Left ventricle myocardium inferior (tissue), 1 donor: ENCODE measurements at regions not wholly inside any gene's neighbourhood (a gene's known extent, or its start where the extent isn't known, plus 50 kb on each side); places are given as distances from the start of the nearest gene placed in this dataset.

Source experiments
- DNase-seq: peaks from one replicate; pipeline ENCODE4 v3.0.0-alpha.2; 2020
- H3K27ac ChIP-seq: fragments of 200-600 bp; replicated peaks from 2 replicates; pipeline ENCODE4 v1.8.0; 2021
- H3K27me3 ChIP-seq: fragments of 200-600 bp; 2 replicates; pipeline ENCODE4 v1.8.0; 2021; ENCODE audit warnings: low read depth
- H3K36me3 ChIP-seq: fragments of 200-600 bp; 2 replicates; pipeline ENCODE4 v1.8.0; 2021
- H3K4me1 ChIP-seq: fragments of 200-600 bp; 2 replicates; pipeline ENCODE4 v1.8.0; 2021
- H3K4me3 ChIP-seq: fragments of 200-600 bp; 2 replicates; pipeline ENCODE4 v1.8.0; 2021; ENCODE audit warnings: mild to moderate bottlenecking, moderate library complexity
- H3K9me3 ChIP-seq: fragments of 200-600 bp; replicated peaks from 2 replicates; pipeline ENCODE4 v1.8.0; 2021
- CTCF ChIP-seq: fragments of 200-600 bp; IDR thresholded peaks from 2 replicates; pipeline ENCODE4 v1.8.0; 2021; ENCODE audit warnings: antibody characterized with exemption, mild to moderate bottlenecking, borderline replicate concordance
- intact Hi-C: fragments of 100-400 bp; cut with micrococcal nuclease; formaldehyde crosslinking; loops from one replicate; pipeline ENCODE4 v1.11.0; 2022
- donor health status: DM: no; HTN: yes; CAD: no; lungs with severe emphysema.

- no peaks in the 10 kb centered on the region for H3K9me3 ChIP-seq
- H3K36me3 ChIP-seq = no peaks in the 10 kb centered on the region
- DNase-seq = no peak
- H3K4me3 ChIP-seq = no peak overlapping the region
- no peaks in the 10 kb centered on the region for H3K4me1 ChIP-seq
- no peak for TF ChIP-seq CTCF
- H3K27me3 ChIP-seq = no peaks in the 10 kb centered on the region
- intact Hi-C loops = no loop called here
- no peak overlapping the region for H3K27ac ChIP-seq
These were observed 1819.3 kb downstream of the PCDH9 start for GRCh38 chr13:65410791-65411190.

GRCh38 chr13:65401315-65401714, 1828.8 kb downstream of the PCDH9 start:
- Histone ChIP-seq H3K9me3 (no peaks in the 10 kb centered on the region), H3K27ac (no peak overlapping the region), H3K4me3 (no peak overlapping the region), H3K4me1 (no peaks in the 10 kb centered on the region), H3K27me3 (no peaks in the 10 kb centered on the region), H3K36me3 (no peaks in the 10 kb centered on the region)
- TF ChIP-seq CTCF = no peak
- intact Hi-C loops = no loop called here
- DNase-seq = no peak

- H3K27ac ChIP-seq = no peak overlapping the region
- intact Hi-C loops = no loop called here
- no peaks in the 10 kb centered on the region for H3K9me3 ChIP-seq
- H3K4me3 ChIP-seq = no peak overlapping the region
- H3K4me1 ChIP-seq = no peaks in the 10 kb centered on the region
- no peak for DNase-seq
- no peak for TF ChIP-seq CTCF
- no peaks in the 10 kb centered on the region for H3K27me3 ChIP-seq
- no peaks in the 10 kb centered on the region for H3K36me3 ChIP-seq
These were observed 1829.4 kb downstream of the PCDH9 start for GRCh38 chr13:65400702-65401101.

- H3K27me3 ChIP-seq = no peaks in the 10 kb centered on the region
- H3K36me3 ChIP-seq = no peaks in the 10 kb centered on the region
- no peak for TF ChIP-seq CTCF
- intact Hi-C loops = no loop called here
- H3K27ac ChIP-seq = no peak overlapping the region
- H3K4me1 ChIP-seq = no peaks in the 10 kb centered on the region
- H3K4me3 ChIP-seq = no peak overlapping the region
- DNase-seq = no peak
- H3K9me3 ChIP-seq = peaks cover 16% of the 10 kb centered on the region
These were observed 1842.3 kb downstream of the PCDH9 start for GRCh38 chr13:65387743-65388347.

- intact Hi-C loops = no loop called here
- Histone ChIP-seq H3K9me3 (peaks cover 41% of the 10 kb centered on the region), H3K36me3 (no peaks in the 10 kb centered on the region), H3K27me3 (no peaks in the 10 kb centered on the region), H3K27ac (no peak overlapping the region), H3K4me1 (no peaks in the 10 kb centered on the region), H3K4me3 (no peak overlapping the region)
- TF ChIP-seq CTCF = no peak
- no peak for DNase-seq
These were observed 1851.1 kb downstream of the PCDH9 start for GRCh38 chr13:65378943-65379519.
